IPS-18a (cell line): ENCODE measurements at regions not wholly inside any gene's neighbourhood (a gene's known extent, or its start where the extent isn't known, plus 50 kb on each side); places are given as distances from the start of the nearest gene placed in this dataset.

Experiments used
- H3K27ac ChIP-seq: one replicate; pipeline ENCODE4 v1.5.1; 2013; ENCODE audit warnings: low read length
- H3K27me3 ChIP-seq: one replicate; pipeline ENCODE4 v1.6.1; 2013; ENCODE audit warnings: mild to moderate bottlenecking, low read length; ENCODE audit not compliant: control insufficient read depth, insufficient read depth
- H3K36me3 ChIP-seq: one replicate; pipeline ENCODE4 v1.6.1; 2013; ENCODE audit warnings: low read depth, low read length; ENCODE audit not compliant: control insufficient read depth
- H3K4me1 ChIP-seq: one replicate; pipeline ENCODE4 v1.6.1; 2013; ENCODE audit warnings: low read depth, low read length; ENCODE audit not compliant: control insufficient read depth
- H3K4me3 ChIP-seq: one replicate; pipeline ENCODE4 v1.5.1; 2013; ENCODE audit warnings: low read length
- H3K9ac ChIP-seq: one replicate; pipeline ENCODE4 v1.6.1; 2013; ENCODE audit warnings: mild to moderate bottlenecking, low read length, moderate library complexity
- H3K9me3 ChIP-seq: one replicate; pipeline ENCODE4 v1.6.1; 2013; ENCODE audit warnings: low read depth, low read length; ENCODE audit not compliant: control insufficient read depth

- no peak overlapping the region for H3K9ac ChIP-seq
- H3K27ac ChIP-seq: no peak overlapping the region
- no peaks in the 10 kb centered on the region for H3K36me3 ChIP-seq
Observed at GRCh38 chr1:195820925-195821324, 787.3 kb downstream of the KCNT2 start.

GRCh38 chr1:195806060-195806459 lies 802.2 kb downstream of the KCNT2 start:
- H3K9ac ChIP-seq: no peak overlapping the region
- H3K9me3 ChIP-seq: no peaks in the 10 kb centered on the region
- no peak overlapping the region for H3K4me3 ChIP-seq
- H3K36me3 ChIP-seq: no peaks in the 10 kb centered on the region
- no peak overlapping the region for H3K27ac ChIP-seq
- no peaks in the 10 kb centered on the region for H3K27me3 ChIP-seq
- no peaks in the 10 kb centered on the region for H3K4me1 ChIP-seq

More at GRCh38 chr1:195820925-195821324, 787.3 kb downstream of the KCNT2 start:
- H3K27me3 ChIP-seq: no peaks in the 10 kb centered on the region
- H3K9me3 ChIP-seq: no peaks in the 10 kb centered on the region
- peaks cover 9% of the 10 kb centered on the region for H3K4me1 ChIP-seq
- H3K4me3 ChIP-seq: no peak overlapping the region

- H3K4me3 ChIP-seq: no peak overlapping the region
- no peaks in the 10 kb centered on the region for H3K9me3 ChIP-seq
- no peaks in the 10 kb centered on the region for H3K4me1 ChIP-seq
- no peaks in the 10 kb centered on the region for H3K27me3 ChIP-seq
- H3K9ac ChIP-seq: no peak overlapping the region
- no peaks in the 10 kb centered on the region for H3K36me3 ChIP-seq
- no peak overlapping the region for H3K27ac ChIP-seq
Observed at GRCh38 chr1:195804547-195804946, 803.7 kb downstream of the KCNT2 start.

GRCh38 chr1:195799016-195799415 lies 809.2 kb downstream of the KCNT2 start:
- Histone ChIP-seq H3K27ac (no peak overlapping the region), H3K9me3 (no peaks in the 10 kb centered on the region), H3K4me1 (no peaks in the 10 kb centered on the region), H3K4me3 (no peak overlapping the region), H3K36me3 (no peaks in the 10 kb centered on the region), H3K9ac (no peak overlapping the region), H3K27me3 (no peaks in the 10 kb centered on the region)

GRCh38 chr1:195794225-195794624 lies 814.0 kb downstream of the KCNT2 start:
- no peaks in the 10 kb centered on the region for H3K4me1 ChIP-seq
- peaks cover 4% of the 10 kb centered on the region for H3K9me3 ChIP-seq
- H3K4me3 ChIP-seq: no peak overlapping the region
- H3K9ac ChIP-seq: no peak overlapping the region
- H3K27ac ChIP-seq: no peak overlapping the region
- no peaks in the 10 kb centered on the region for H3K27me3 ChIP-seq
- H3K36me3 ChIP-seq: no peaks in the 10 kb centered on the region

- Histone ChIP-seq H3K9ac (no peak overlapping the region), H3K4me1 (no peaks in the 10 kb centered on the region), H3K36me3 (no peaks in the 10 kb centered on the region), H3K27me3 (no peaks in the 10 kb centered on the region), H3K27ac (no peak overlapping the region), H3K9me3 (peaks cover 4% of the 10 kb centered on the region), H3K4me3 (no peak overlapping the region)
Observed at GRCh38 chr1:195791796-195792195, 816.4 kb downstream of the KCNT2 start.

GRCh38 chr1:195790514-195791168 lies 817.6 kb downstream of the KCNT2 start:
- H3K9ac ChIP-seq: no peak overlapping the region
- no peaks in the 10 kb centered on the region for H3K4me1 ChIP-seq
- no peaks in the 10 kb centered on the region for H3K36me3 ChIP-seq
- H3K27ac ChIP-seq: no peak overlapping the region
- H3K4me3 ChIP-seq: no peak overlapping the region
- H3K27me3 ChIP-seq: no peaks in the 10 kb centered on the region
- H3K9me3 ChIP-seq: peaks cover 4% of the 10 kb centered on the region

GRCh38 chr1:195789321-195789720 lies 818.9 kb downstream of the KCNT2 start:
- Histone ChIP-seq H3K9ac (no peak overlapping the region), H3K27me3 (no peaks in the 10 kb centered on the region), H3K27ac (no peak overlapping the region), H3K36me3 (no peaks in the 10 kb centered on the region), H3K4me1 (no peaks in the 10 kb centered on the region), H3K4me3 (no peak overlapping the region), H3K9me3 (peaks cover 4% of the 10 kb centered on the region)

GRCh38 chr1:195788721-195789120 lies 819.5 kb downstream of the KCNT2 start:
- Histone ChIP-seq H3K9me3 (peaks cover 4% of the 10 kb centered on the region), H3K9ac (no peak overlapping the region)

GRCh38 chr1:195785830-195786229 lies 822.4 kb downstream of the KCNT2 start:
- Histone ChIP-seq H3K27me3 (no peaks in the 10 kb centered on the region), H3K4me3 (no peak overlapping the region), H3K9ac (no peak overlapping the region), H3K27ac (no peak overlapping the region), H3K9me3 (no peaks in the 10 kb centered on the region), H3K36me3 (no peaks in the 10 kb centered on the region), H3K4me1 (no peaks in the 10 kb centered on the region)

More at GRCh38 chr1:195788721-195789120, 819.5 kb downstream of the KCNT2 start:
- Histone ChIP-seq H3K27ac (no peak overlapping the region), H3K4me3 (no peak overlapping the region), H3K4me1 (no peaks in the 10 kb centered on the region), H3K27me3 (no peaks in the 10 kb centered on the region), H3K36me3 (no peaks in the 10 kb centered on the region)

- Histone ChIP-seq H3K9me3 (no peaks in the 10 kb centered on the region), H3K9ac (no peak overlapping the region), H3K4me1 (no peaks in the 10 kb centered on the region), H3K36me3 (no peaks in the 10 kb centered on the region), H3K4me3 (no peak overlapping the region), H3K27me3 (no peaks in the 10 kb centered on the region), H3K27ac (no peak overlapping the region)
Observed at GRCh38 chr1:195773931-195774330, 834.3 kb downstream of the KCNT2 start.

GRCh38 chr1:195769461-195769860 lies 838.8 kb downstream of the KCNT2 start:
- H3K36me3 ChIP-seq: no peaks in the 10 kb centered on the region
- no peaks in the 10 kb centered on the region for H3K4me1 ChIP-seq
- H3K9me3 ChIP-seq: no peaks in the 10 kb centered on the region
- no peak overlapping the region for H3K27ac ChIP-seq
- H3K9ac ChIP-seq: no peak overlapping the region
- H3K27me3 ChIP-seq: no peaks in the 10 kb centered on the region
- H3K4me3 ChIP-seq: no peak overlapping the region
